ENCODE measurements at regions not wholly inside any gene's neighbourhood (a gene's known extent, or its start where the extent isn't known, plus 50 kb on each side); places are given as distances from the start of the nearest gene placed in this dataset.

GRCh38 chr12:16670456-16671050 lies 64.6 kb upstream of the LMO3 start:
- DNase-seq = no peak

- DNase-seq = no peak
Measured at GRCh38 chr12:16669756-16670155, 63.8 kb upstream of the LMO3 start.

DNA sequence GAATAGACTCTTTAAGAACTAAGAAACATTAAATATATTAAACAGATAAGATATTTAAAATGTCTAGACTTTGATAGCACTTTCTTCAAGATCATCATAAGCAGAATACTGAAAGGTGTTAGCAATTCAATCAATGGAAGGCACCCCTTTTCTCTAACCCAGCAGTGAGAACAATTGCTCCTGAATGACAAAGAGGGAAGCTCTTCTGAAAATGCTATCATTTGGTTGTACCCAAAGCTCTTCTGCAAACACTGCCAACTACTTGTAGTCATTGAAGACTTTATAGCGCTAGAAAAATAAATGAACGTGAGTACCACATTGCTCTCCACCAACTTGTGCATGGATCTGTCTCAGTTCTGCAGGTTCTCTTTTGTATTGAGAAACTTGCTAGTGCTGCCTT lies 62.2 kb upstream of the LMO3 start:
- DNase-seq = no peak

DNA sequence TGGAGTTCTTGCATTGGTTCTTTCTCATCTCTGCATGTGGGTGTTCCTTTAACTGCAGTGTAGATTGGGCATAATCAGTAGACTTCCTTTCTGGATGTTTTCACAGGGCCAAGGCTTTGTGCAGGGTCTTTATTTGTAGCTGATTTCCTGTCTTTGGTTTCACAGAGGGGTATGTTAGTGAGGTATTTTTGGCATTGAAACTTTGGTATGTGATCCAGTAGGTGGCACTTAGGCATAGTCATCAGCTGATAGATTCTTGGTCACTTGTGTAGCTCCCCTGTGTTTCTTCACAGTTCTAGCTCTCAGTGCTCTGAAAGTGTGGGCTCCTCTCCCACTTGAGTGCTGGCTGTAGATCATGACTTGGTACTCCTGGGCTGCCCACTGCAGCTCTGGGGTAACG lies 52.7 kb upstream of the LMO3 start:
- no peak for DNase-seq

Data from inflammatory macrophage (primary cell).